Stimulated activated CD8-positive, alpha-beta memory T cell treated with anti-CD3 and anti-CD28 coated beads, Interleukin-2, amount 100 ng/mL, for 48 hours (primary cell): ENCODE measurements at regions not wholly inside any gene's neighbourhood (a gene's known extent, or its start where the extent isn't known, plus 50 kb on each side); places are given as distances from the start of the nearest gene placed in this dataset.

ENCODE experiments used
- DNase-seq, 2 donors: peaks; one replicate each; pipeline ENCODE4 v3.0.0-alpha.2; 2020; ENCODE audit warnings: low read depth in 2 of 2

DNA sequence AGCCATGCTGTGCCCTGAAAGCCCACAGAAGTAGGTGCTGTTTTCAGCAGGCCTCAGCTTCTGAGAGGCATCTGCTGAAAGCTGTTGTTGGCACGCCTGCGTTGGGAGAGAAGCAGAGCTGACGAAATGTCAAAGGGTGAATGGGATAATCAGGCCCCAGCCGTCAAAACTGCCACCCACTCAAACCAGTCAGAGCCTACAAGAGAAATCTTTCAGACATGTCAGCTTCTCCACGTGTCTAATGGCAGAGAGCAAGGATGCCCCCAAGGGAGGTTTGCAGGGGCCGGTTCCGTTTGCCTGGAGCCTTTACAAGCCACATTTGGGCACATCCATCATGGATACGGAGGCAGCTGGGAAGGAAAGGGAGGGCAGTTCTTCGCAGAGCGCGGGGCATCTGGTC, 568.2 kb upstream of the EEF2KMT start:
- no peak for DNase-seq

DNA sequence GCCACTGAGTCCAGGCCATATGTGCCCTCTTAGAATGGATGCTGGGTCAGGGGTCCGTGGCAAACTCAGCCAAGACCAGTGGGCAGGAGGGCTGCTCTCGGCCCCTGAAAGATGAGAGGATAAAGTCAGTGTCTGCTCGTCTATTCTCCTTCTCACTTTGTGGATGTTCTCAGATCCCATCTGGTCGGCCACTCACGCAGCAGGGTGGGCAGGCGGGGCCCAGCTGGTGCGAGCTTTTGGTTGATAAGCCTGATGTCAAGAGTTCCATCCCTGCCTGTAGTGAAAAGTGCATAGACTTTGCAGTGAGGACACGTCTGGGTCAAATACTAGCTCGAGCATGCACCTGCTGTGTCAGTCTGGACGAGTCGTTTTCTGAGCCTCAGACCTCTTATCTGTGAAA, 556.2 kb upstream of the EEF2KMT start:
- no peak for DNase-seq

DNA sequence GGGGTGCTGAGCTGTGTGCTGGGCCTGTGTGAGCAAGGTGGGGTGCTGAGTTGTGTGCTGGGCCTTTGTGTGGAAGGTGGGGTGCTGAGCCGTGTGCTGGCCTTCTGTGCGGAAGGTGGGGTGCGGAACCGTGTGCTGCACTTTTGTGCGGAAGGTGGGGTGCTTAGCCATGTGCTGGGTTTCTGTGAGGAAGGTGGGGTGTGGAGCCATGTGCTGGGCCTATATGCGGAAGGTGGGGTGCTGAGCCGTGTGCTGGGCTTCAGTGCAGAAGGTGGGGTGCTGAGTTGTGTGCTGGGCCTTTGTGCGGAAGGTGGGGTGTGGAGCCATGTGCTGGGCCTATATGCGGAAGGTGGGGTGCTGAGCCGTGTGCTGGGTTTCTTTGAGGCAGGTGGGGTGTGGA, 555.4 kb upstream of the EEF2KMT start:
- DNase-seq: no peak

DNA sequence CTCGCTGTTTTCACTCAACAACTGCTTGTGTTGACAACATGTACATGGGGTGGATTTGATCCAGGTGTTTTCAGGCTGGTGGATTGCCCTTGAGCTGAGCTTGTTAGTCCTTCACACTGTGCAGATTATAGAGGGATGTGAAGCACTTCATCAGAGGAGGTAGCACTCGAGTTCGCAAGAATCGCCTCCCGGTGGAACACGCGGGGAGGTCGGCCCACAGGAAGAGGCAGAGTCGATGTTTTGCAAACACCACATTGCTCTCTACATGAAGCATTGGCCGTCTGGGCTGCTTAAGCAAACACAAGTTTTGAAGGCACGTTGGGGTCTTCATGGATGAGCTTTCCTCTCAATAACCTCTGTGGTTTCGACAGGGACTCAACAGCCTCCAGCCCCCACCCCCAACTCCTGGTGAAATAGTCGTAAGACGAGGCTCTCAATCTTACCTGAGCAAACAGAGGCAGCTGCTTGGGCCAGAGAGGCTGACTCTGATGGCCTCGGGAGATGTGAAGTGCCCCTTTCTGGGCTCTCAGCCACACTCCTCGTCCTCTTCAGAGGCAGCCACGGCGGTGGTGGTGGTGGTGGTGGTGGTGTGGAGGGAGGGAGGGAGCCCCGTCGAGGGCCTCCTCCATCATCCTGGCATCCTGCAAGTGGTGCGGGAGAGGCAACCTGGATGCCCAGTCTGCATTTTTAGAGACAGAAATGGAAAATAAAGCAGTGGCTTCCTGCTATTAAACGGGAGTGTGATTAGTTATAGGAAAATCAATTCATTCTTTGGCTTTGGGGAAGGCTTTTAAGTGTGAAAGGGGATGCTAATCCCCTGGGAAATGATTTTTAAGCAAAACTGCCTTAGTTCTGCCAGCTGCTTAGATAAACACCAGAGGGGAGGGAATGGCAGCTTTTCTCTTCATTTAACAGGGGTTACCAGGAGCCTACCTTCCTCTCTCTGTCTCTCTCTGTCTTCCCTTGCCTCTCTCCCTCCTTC, 552.5 kb upstream of the EEF2KMT start:
- no peak for DNase-seq

DNA sequence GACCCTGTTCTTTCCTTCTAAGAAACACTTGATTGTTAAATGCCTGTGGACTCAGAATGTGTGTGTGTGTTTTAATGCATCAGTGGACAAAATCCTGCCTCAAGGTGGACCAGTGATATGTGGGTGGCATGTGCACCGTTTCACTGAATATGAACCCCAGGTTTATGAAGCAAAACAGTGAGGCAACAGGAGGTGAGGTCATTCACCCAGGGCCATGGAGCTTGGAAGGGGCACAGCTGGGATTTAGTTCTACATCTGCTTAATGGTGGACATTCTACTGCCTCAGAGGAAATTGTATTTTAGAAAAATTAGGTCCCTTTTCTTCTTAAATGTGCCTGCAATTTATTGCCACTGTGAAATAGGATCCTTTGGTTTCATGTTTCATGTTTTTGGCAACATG, 549.5 kb upstream of the EEF2KMT start:
- DNase-seq: no peak

DNA sequence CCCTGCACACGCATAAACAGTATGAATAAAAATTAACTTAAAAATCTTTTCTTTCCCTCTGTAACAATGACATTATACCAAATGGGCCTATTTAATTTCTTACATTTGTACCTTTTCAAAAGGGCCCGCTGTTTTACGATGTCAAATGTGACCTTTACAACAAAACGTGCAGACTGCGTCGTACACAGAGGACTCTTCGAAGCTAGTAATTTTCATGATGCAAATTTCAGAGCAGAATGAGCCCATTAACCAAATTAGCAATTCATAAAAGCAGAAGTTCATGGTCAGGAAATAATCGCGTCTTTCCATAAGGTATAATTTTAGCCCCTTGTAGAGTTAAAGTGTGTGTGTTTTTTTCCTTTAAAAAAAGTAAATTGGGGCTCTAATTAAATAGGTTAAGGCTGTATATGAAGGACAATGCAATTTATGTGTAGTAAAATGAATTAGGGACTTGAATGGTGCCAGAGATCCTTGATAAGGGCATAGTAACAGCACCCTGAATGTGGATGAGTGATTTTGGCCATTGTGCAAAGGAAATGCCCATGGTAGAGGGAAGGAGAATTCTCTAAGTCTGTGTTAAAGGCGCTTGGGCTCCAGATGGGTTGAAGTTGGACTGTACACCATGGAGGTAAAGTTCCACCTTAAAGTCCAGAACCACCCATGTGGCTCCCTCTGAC, 546.4 kb upstream of the EEF2KMT start:
- DNase-seq: no peak

DNA sequence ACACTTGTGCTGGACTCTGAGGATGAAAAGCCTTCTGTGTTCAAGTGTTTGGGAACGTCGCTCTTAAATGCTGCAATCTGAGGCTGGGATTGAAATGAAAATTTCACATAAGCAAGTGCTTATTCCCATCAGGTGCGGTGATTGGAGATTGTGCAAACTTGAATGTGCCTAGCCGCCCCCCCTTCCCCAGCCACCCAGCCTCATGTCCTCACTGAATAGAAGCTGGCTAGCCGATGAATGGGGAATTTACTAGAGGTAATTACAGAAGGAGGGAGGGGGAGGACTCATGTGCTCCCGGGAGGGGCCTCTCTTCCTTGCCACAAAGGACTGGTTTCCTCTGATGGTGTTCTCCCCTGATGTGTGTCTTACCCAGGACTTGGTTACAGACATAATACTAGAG, 544.8 kb upstream of the EEF2KMT start:
- DNase-seq: no peak

DNA sequence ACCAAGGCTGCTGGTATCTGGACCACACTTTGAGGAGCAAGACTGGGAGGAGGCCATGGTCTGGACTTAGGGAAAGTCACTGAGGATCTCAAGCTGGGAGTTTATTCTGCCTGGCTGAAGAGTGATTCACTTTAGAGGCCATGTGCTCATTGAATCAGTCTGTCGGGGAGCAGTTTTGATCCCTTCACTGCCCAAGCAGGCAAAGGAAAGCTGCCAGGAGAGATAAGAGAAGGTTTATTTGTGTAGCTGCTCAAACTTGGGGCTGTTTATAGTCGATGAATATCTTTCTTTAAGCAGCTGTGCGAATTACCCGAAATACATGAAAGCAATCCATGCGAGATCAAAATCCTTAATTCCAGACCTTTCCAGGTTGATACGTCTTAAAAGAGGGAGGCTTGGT, 544.4 kb upstream of the EEF2KMT start:
- no peak for DNase-seq

DNA sequence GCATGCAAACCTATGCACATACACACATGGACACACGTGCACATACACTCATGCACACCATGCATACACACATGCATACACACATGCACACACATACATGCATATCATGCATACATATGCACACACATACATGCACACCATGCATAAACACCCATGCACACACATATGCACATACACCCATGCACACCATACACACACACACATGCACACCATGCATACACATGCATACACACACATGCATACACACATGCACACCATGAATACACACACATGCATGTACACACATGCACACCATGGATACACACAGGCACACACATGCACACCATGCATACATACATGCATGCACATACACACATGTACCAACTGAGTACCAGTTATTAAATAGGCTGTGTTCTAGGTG, 543.3 kb upstream of the EEF2KMT start:
- no peak for DNase-seq

DNA sequence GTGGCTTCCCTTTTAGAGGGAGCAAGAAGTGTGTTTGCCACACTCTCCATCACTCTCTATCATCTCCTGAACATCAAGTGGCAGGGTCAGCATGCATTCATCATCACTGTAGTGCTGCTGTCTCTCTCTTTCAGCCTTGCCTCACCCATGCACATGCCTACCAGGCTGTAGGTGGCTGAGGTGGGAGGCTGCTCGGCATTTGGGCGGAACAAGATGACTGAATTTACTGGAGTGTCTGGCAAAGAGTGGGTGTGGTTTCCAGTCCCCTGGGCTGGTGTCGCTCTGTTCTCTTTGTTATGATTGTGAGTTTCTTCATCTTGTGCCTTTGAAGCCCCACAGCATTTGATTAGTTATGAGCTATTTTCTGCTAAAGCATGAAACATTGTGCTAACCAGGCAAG, 541.9 kb upstream of the EEF2KMT start:
- no peak for DNase-seq

DNA sequence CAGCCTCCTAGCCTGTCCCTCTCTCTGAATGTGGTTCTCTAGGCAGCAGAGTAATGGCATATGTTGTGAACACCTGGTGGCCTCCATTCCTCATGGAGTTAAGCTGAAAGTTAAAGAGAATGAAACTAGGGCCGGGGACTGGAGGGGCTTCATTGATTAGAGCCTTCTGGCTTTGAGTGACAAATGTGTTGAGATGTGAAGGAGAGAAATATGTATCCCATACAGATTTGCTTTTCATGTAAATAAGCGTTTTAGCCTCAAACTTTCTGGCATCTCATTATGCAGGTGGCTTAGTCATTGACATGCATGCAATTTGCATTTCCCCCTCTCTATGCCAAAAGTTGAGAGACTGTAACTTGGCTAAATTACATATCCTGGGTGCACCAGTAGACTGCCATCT, 537.7 kb upstream of the EEF2KMT start:
- DNase-seq: no peak

DNA sequence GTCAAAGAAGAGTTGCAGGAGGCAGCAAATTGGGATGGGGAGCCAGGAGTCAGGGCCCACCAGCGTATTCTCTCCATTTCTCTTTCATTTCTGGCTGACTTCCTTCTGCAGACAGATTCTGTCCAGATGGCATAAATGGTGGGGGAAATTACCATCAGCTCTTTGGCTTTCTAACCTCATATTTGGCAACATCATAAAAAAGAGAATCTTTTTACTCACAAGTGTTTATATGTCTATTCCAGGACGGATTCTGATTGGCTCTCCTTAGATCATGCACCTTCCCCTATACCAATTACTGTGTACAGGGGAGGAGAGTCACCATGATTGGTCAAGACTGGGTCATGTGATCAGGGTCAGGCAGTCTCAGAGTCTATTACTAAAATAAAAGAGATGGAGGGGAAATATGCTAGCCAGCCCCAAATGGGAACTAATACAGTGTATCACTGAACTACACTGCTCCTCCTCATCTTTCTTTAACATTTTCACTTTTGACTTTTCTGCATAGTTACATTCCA, 537.1 kb upstream of the EEF2KMT start:
- DNase-seq: no peak

DNA sequence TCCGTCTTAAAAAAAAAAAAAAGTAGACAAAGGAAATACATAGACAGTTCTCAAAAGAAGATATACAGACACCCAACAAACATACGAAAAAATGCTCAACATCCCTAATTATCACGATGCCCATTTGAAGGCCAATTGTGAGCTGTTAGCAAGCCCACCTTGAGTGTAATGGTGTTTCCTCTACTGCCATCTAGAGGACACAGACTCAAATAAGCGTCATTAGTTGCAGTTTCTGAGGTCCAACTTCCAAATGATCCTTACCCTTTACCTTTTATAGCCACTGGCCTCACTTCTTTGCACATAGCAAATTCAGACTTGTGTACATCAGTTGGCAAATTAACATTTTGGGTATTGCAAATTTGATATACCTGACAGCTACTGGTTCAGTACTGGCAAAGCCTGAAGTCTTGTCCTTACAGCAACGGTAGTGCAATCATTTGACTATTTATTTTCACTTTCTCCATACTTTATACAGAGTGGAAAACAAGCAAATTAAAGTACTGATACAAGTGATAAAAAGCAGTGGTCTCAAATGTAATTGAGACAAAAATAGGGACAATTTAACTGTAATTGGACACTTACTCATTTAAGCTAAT, 536.3 kb upstream of the EEF2KMT start:
- DNase-seq: no peak

DNA sequence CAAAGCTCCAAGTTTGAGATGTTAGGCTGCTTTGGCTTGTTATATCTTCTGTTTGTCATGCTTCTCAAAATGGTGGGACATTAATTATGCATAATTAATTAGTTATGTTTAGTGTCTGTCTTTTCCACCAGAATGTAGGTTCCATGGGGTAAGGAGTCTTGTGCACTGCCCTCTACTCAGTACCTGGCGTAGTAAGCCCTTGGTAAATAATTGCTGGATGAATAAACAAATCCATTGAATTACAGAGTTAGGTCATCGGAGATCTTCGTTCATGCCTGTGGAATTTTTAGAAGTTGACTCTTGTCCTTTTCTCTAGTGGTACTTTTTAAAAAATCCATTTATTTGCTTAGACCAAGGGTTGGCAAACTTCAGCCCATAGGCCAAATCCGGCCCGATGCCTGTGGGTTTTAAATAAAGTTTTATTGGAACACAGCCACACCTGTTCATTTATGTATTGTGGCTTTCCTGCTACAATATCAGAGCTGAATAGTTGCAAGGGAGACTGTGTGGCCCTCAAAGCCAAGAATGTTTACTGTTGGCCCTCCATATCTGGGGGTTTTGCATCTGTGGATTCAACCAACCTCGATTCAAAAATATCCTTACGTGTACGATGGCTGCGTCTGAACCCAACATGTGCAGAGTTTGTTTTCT, 524.8 kb upstream of the EEF2KMT start:
- no peak for DNase-seq

DNA sequence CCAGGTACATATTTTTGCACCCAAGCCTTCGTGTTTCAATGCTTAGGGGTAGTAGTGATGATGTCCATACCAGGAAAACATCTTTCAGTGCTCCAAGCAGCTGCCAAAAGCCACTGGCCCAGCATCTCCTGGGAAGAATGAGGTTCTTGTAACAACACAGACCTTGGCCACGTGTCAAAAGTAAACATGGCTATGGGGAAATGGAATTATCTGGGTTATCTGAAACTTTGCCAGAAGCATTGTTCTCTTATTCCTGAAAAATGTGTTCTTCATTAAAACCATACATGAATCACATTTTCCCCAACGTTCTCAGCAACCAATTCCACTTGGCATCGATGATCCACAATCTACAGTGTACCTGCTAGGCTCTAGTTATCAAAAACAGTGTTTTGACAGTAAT, 524.2 kb upstream of the EEF2KMT start:
- DNase-seq: no peak

DNA sequence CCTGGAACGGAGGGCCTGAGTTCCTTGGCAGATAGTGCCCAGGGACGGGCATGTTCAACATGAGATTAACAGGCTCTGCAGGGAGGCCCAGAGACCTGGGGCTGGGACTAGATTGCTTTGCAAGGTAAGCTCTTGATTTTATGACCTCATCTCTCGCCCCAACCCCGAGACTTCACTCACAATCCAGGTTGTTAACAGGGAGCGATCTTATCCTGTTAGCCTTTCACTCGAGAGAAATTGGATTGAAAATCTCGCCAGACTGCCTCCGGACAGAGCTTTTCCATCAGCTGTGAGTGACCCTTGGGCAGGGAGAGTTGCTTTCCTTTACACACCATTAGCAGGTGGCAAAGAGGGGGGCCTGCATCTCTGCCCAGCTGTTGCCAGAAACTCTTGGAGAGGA, 521.7 kb upstream of the EEF2KMT start:
- DNase-seq: no peak

DNA sequence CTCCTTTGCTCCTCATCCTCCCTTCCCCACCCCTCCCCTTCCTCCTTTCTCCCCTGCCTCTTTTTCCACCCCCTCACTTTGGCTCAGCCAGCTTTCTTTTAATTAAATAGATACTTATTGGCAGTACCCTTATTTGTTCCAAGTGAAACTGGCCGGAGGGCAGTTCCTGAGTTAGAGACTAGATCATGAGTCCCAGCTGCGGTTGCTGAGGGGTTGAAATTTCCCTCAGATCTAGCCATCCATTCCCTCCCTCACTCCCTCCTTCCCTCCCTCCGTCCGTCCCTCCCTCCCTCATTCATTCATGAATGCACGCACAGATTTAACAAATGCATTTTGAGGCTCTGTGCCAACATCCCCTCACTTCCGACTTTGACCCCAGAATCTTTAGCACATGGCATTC, 519.2 kb upstream of the EEF2KMT start:
- no peak for DNase-seq

DNA sequence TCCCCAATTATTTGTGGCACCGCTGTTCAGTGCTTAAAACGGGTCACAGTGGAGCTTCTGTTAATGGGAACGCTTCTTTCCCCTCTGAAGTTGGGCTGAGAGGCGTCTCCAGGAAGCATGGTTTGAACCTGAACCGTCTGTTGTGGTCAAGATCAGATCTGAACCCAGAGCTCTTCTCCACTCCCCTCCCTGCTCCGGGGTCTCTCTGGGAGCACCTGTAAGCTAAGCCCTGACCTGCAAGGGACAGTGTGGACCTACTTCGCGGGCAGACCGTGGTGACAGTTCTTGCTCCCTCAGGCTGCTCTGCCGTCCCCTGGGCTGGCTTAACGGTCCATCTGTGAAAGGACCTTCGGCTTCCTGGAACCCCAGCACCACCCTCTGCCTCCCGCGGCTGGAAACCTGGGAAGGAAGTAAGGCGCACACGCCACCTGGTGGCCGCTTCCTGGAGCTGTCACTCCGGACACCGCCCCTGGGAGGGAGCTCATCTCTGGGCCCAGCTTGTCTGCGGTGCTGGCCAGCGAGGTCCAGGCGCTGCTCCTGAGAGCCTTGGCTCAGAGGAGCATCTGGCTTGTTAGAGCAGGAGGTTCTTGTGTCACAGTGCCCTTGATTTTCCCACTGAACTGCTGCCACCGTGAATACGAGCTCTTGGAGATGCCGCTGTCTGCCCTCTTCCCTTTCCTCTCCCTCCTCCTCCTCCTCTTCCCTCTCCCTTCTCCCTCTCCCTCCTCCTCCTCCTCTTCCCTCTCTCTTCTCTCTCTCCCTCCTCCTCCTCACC, 518.5 kb upstream of the EEF2KMT start:
- peak; percentile 14 to 24 for DNase-seq

DNA sequence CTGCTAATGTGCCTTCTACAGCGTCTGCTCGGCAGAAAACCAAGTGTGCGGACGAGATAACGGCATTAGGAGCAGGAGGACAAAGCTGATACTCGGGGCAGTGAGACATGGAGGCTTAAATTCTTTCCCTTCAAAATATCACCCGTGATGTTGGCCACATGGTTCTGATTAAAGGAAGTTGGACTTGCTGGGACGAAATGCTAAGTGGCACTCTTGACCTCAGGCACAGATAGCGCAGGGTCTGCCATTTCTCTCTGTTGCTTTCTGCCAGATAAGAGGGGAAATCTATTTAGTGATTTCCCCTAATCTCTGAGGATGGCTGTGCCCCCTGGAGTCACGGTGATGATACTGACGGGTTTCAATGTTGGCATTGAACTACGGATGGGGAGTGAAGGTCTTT, 509.6 kb upstream of the EEF2KMT start:
- DNase-seq: no peak

DNA sequence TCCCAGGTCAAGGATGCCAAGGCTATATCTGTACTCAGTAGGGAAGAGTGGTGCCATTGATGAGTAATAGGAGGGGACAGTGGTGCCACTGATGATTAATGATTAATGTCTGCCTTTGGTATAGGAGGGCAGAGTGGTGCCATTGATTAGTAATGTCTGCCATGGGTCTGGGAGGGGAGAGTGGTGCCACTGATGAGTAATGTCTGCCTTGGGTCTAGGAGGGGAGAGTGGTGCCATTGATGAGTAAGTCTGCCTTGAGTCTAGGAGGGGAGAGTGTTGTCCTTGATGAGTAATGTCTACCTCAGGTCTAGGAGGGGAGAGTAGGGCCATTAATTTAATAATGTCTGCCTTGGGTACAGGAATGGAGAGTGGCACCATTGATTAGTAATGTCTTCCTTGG, 507.8 kb upstream of the EEF2KMT start:
- DNase-seq: no peak

DNA sequence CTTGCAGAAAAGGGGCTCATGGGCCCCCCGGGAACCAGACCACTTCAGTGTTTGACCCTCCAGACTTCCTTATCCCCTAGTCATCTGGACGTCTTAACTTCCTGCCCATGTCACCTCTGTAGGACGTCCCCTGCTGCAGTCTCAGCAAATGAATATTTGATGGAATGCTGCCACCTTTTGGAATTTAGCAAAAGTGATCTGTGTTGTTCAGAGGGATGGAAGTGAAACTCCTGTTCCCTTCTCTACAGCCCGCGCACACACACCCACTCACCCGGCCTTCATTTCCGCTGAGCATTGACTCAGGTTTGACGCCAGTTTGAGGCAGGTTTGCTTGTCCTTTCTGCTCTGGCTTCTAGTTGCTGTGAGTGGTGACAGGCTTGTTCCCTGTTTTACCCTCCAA, 507.2 kb upstream of the EEF2KMT start:
- DNase-seq: no peak
